Left lung (tissue), 4 donors: ENCODE measurements at regions not wholly inside any gene's neighbourhood (a gene's known extent, or its start where the extent isn't known, plus 50 kb on each side); places are given as distances from the start of the nearest gene placed in this dataset.

Experiments used
- ATAC-seq: fragments of 200-7000 bp; cut with Tn5 transposase; one replicate; pipeline ENCODE4 v1.9.1; 2020; ENCODE audit warnings: moderate library complexity
- DNase-seq, 4 donors: peaks; one replicate each; pipeline ENCODE4 v3.0.0-alpha.2; 2013 to 2020
- H3K27ac ChIP-seq, 2 donors: fragments of 200-600 bp; sonication (generic) in 1 of 2; one replicate each; pipeline versions ENCODE4 v1.5.0 to v1.8.0; 2020 to 2021
- H3K27me3 ChIP-seq, 2 donors: fragments of 200-600 bp; sonication (generic) in 1 of 2; one replicate each; pipeline versions ENCODE4 v1.5.0 to v1.8.0; 2020 to 2021
- H3K36me3 ChIP-seq, 2 donors: fragments of 200-600 bp; sonication (generic) in 1 of 2; one replicate each; pipeline versions ENCODE4 v1.5.0 to v1.8.0; 2020 to 2021
- H3K4me1 ChIP-seq, 2 donors: fragments of 200-600 bp; one replicate each; pipeline ENCODE4 v1.8.0; 2021
- H3K4me3 ChIP-seq, 2 donors: fragments of 200-600 bp; sonication (generic) in 1 of 2; one replicate each; pipeline versions ENCODE4 v1.5.0 to v1.8.0; 2020 to 2021; ENCODE audit warnings: mild to moderate bottlenecking in 1 of 2
- H3K9me3 ChIP-seq, 2 donors: fragments of 200-600 bp; sonication (generic) in 1 of 2; one replicate each; pipeline versions ENCODE4 v1.5.0 to v1.8.0; 2020 to 2021
- CTCF ChIP-seq, 2 donors: fragments of 200-600 bp; sonication (generic) in 1 of 2; IDR thresholded peaks; one replicate each; pipeline versions ENCODE4 v1.5.0 to v1.8.0; 2021; ENCODE audit warnings: antibody characterized with exemption in 2 of 2
- intact Hi-C, 2 donors: fragments of 100-400 bp; cut with DNase I; formaldehyde crosslinking; loops; one replicate each; pipeline versions ENCODE4 v1.11.2 to v1.14.2; 2022
- donor health status: DM: no; HTN: yes; CAD: no.
- donor health status: DM: no; HTN: no; CAD: no.

- Histone ChIP-seq H3K9me3 (no peaks in the 10 kb centered on the region), H3K27ac (no peak overlapping the region), H3K4me1 (no peaks in the 10 kb centered on the region), H3K36me3 (no peaks in the 10 kb centered on the region), H3K4me3 (no peak overlapping the region), H3K27me3 (no peaks in the 10 kb centered on the region)
- no peak for DNase-seq
- intact Hi-C loops = no loop called here
- ATAC-seq = no peak
- no peak for TF ChIP-seq CTCF (IDR thresholded peaks at IDR 0.05)
Measured at GRCh38 chr16:79493911-79494310, 106.6 kb downstream of the MAF start.

GRCh38 chr16:79492036-79492435 lies 108.5 kb downstream of the MAF start:
- Histone ChIP-seq H3K27me3 (no peaks in the 10 kb centered on the region), H3K4me3 (no peak overlapping the region), H3K27ac (no peak overlapping the region), H3K4me1 (no peaks in the 10 kb centered on the region), H3K36me3 (no peaks in the 10 kb centered on the region), H3K9me3 (no peaks in the 10 kb centered on the region)
- no peak for ATAC-seq
- DNase-seq = no peak
- TF ChIP-seq CTCF (IDR thresholded peaks at IDR 0.05) = no peak
- intact Hi-C loops = no loop called here

- Histone ChIP-seq H3K9me3 (no peaks in the 10 kb centered on the region), H3K27ac (no peak overlapping the region), H3K27me3 (no peaks in the 10 kb centered on the region), H3K36me3 (no peaks in the 10 kb centered on the region), H3K4me1 (no peaks in the 10 kb centered on the region), H3K4me3 (no peak overlapping the region)
- no peak for ATAC-seq
- DNase-seq = no peak
- TF ChIP-seq CTCF (IDR thresholded peaks at IDR 0.05) = no peak
- intact Hi-C loops = no loop called here
Measured at GRCh38 chr16:79485020-79485419, 115.5 kb downstream of the MAF start.

GRCh38 chr16:79484237-79484636 lies 116.3 kb downstream of the MAF start:
- Histone ChIP-seq H3K4me1 (no peaks in the 10 kb centered on the region), H3K27me3 (no peaks in the 10 kb centered on the region), H3K27ac (no peak overlapping the region), H3K36me3 (no peaks in the 10 kb centered on the region), H3K9me3 (no peaks in the 10 kb centered on the region), H3K4me3 (no peak overlapping the region)
- ATAC-seq (no peak), DNase-seq (no peak)
- no peak for TF ChIP-seq CTCF (IDR thresholded peaks at IDR 0.05)
- intact Hi-C loops = no loop called here

GRCh38 chr16:79483336-79483735 lies 117.2 kb downstream of the MAF start:
- Histone ChIP-seq H3K9me3 (no peaks in the 10 kb centered on the region), H3K36me3 (no peaks in the 10 kb centered on the region), H3K27me3 (no peaks in the 10 kb centered on the region), H3K4me3 (no peak overlapping the region), H3K4me1 (no peaks in the 10 kb centered on the region), H3K27ac (no peak overlapping the region)
- ATAC-seq = no peak
- intact Hi-C loops = no loop called here
- DNase-seq = no peak
- no peak for TF ChIP-seq CTCF (IDR thresholded peaks at IDR 0.05)
